ENCODE measurements at regions not wholly inside any gene's neighbourhood (a gene's known extent, or its start where the extent isn't known, plus 50 kb on each side); places are given as distances from the start of the nearest gene placed in this dataset.

GRCh38 chr1:58849551-58849950 lies 65.7 kb upstream of the JUN start:
- Histone ChIP-seq H3K27me3 (no peaks in the 10 kb centered on the region), H3K27ac (peak overlapping the region; percentile 10 to 60 (median 48)), H3K4me3 (no peak overlapping the region), H3K9me3 (no peaks in the 10 kb centered on the region), H3K36me3 (no peaks in the 10 kb centered on the region), H3K4me1 (peaks cover 0 to 13% (median 10%) of the 10 kb centered on the region in 4 donors)
- WGBS, 2 donors = 95 to 98% methylated on average over 2 of the region's 2 CpGs
- no peak for TF ChIP-seq POLR2AphosphoS5 (IDR thresholded peaks at IDR 0.05)
- TF ChIP-seq CTCF (IDR thresholded peaks at IDR 0.05) = no peak
- no peak for TF ChIP-seq POLR2A (IDR thresholded peaks at IDR 0.05)
- no peak for TF ChIP-seq EP300 (IDR thresholded peaks at IDR 0.05)
- DNase-seq = no peak
- intact Hi-C loops (cut with DNase I) = no loop called here

DNA sequence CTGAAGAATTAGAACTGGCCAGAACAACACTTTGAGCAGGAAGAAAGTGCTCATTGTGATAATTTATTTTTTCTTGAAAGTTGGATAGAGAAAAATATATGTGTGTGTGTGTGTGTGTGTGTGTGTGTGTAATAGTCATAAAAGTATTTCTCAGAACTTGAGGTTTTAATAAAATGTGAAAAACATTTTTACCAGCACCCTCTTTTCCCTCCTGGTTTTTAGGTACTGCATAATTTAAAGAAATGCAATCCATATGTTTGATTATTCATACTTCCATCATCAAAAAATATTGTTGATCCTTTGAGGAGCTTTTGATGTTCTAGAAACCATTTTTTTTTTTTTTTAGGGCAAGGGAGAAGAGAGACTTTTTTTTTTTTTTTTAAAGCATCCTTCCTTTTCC lies 66.8 kb upstream of the JUN start:
- intact Hi-C loops (cut with DNase I) = no loop called here
- DNase-seq = no peak

DNA sequence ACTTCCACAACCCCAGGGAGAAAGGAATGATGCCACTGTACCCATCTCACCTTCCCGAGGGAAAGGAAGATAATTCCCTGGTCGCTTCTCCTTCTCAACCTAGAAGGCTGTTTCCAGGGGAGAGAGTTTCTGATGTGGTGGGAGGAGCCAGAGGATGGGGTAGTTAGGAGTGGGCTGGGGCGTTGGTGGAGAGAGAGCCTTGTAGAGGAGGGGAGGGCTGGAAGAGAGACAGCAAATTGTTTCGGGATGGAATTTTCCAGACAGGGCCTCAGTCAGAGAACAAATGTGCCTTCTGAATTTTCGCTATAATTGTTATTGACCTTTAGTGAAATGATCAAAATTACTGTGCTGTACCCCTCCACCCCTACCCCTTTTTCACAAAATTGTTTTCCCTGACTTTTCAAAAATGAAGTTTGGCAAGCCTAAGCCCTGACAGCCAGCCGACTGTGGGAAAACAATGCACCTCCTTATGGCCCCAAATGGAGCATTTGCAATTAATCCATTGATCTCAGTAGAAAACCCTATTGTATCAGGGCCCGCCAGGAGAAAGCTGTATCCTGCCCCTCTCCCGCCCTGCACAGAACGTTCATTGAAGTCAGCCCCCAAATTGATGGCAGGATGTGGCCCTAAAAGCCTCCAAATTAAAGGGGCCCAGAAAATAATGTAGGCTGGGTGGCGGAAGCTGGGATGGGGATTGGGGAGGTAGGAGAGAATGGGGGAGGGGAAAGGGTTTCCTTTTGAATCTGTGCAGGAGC lies 69.1 kb upstream of the JUN start:
- TF ChIP-seq CTCF (IDR thresholded peaks at IDR 0.05) (no peak), POLR2A (IDR thresholded peaks at IDR 0.05) (no peak), EP300 (IDR thresholded peaks at IDR 0.05) (no peak), POLR2AphosphoS5 (IDR thresholded peaks at IDR 0.05) (no peak)
- Histone ChIP-seq H3K9me3 (no peaks in the 10 kb centered on the region), H3K27ac (no peak overlapping the region), H3K36me3 (no peaks in the 10 kb centered on the region), H3K27me3 (no peaks in the 10 kb centered on the region), H3K4me1 (peaks cover 0 to 13% (median 10%) of the 10 kb centered on the region in 4 donors), H3K4me3 (no peak overlapping the region)
- DNase-seq = no peak
- WGBS, 2 donors = 92 to 94% methylated on average over 10 of the region's 10 CpGs
- intact Hi-C loops (cut with DNase I) = no loop called here

More for the DNA sequence above, 66.8 kb upstream of the JUN start:
- Histone ChIP-seq H3K4me1 (peaks cover 0 to 13% (median 10%) of the 10 kb centered on the region in 4 donors), H3K9me3 (no peaks in the 10 kb centered on the region), H3K36me3 (no peaks in the 10 kb centered on the region), H3K4me3 (no peak overlapping the region), H3K27me3 (no peaks in the 10 kb centered on the region), H3K27ac (no peak overlapping the region)
- TF ChIP-seq POLR2A (IDR thresholded peaks at IDR 0.05) (no peak), POLR2AphosphoS5 (IDR thresholded peaks at IDR 0.05) (no peak), CTCF (IDR thresholded peaks at IDR 0.05) (no peak), EP300 (IDR thresholded peaks at IDR 0.05) (no peak)

DNA sequence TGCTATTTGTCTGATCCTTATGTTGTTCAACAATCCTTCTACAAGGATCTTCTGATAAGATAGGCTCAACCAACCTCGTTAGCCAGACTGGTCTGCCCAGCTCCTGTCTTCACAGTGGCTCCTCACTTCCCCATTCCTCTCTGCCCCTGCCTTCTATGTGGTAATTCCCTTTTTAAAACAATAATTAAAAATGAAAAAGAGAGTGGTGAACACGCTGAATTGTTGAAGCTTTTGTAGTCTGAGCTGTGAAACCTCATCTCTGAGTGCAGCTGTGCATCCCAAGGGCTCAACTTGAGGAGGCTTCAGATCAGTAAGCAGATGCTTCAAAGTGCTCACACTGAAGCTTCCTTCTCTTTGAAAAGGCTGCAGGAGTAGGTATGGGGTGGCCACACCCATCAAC lies 70.7 kb upstream of the JUN start:
- Histone ChIP-seq H3K36me3 (no peaks in the 10 kb centered on the region), H3K27me3 (no peaks in the 10 kb centered on the region), H3K9me3 (no peaks in the 10 kb centered on the region), H3K27ac (no peak overlapping the region), H3K4me1 (peaks cover 0 to under 1% (median under 1%) of the 10 kb centered on the region in 4 donors), H3K4me3 (no peak overlapping the region)
- WGBS, 2 donors = 18 to 48% methylated on average over 2 of the region's 2 CpGs
- TF ChIP-seq POLR2AphosphoS5 (IDR thresholded peaks at IDR 0.05) (no peak), POLR2A (IDR thresholded peaks at IDR 0.05) (no peak), CTCF (IDR thresholded peaks at IDR 0.05) (no peak), EP300 (IDR thresholded peaks at IDR 0.05) (no peak)
- intact Hi-C loops (cut with DNase I) = no loop called here
- DNase-seq = no peak

Data from sigmoid colon (tissue), 6 donors.